PC-9 (cell line): ENCODE measurements at regions not wholly inside any gene's neighbourhood (a gene's known extent, or its start where the extent isn't known, plus 50 kb on each side); places are given as distances from the start of the nearest gene placed in this dataset.

Source experiments
- EZH2 ChIP-seq: fragments of 200-600 bp; sonication (generic); IDR thresholded peaks from 2 replicates; pipeline ENCODE4 v1.8.0; 2017; ENCODE audit warnings: antibody characterized with exemption, low read depth
- TF ChIP-seq, protein P1 (sequence below): fragments of 200-600 bp; sonication (generic); conservative IDR thresholded peaks from 2 replicates; pipeline ENCODE4 v1.6.1; 2017; ENCODE audit warnings: mixed run types, antibody characterized with exemption, mild to moderate bottlenecking, moderate library complexity

DNA sequence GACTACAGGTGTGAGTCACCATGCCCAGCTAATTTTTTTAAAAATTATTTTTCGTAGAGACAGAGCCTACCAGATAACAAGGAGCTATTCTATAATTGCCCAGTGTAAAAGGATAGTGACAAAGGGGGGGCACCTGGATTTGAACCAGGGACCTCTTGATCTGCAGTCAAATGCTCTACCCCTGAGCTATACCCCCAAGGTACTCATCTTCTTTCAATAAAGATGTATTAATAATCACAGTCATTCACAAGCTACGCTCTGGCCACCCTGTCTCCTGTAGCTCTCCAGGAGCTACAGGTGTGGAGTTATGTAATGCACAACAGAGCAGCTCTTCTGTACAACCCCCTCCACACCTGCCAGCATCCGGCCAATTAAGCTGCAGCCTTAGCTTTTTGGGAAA, 83.5 kb downstream of the ZNF777 start:
- TF ChIP-seq, protein P1, sequence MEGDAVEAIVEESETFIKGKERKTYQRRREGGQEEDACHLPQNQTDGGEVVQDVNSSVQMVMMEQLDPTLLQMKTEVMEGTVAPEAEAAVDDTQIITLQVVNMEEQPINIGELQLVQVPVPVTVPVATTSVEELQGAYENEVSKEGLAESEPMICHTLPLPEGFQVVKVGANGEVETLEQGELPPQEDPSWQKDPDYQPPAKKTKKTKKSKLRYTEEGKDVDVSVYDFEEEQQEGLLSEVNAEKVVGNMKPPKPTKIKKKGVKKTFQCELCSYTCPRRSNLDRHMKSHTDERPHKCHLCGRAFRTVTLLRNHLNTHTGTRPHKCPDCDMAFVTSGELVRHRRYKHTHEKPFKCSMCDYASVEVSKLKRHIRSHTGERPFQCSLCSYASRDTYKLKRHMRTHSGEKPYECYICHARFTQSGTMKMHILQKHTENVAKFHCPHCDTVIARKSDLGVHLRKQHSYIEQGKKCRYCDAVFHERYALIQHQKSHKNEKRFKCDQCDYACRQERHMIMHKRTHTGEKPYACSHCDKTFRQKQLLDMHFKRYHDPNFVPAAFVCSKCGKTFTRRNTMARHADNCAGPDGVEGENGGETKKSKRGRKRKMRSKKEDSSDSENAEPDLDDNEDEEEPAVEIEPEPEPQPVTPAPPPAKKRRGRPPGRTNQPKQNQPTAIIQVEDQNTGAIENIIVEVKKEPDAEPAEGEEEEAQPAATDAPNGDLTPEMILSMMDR = no peak
- no peak for TF ChIP-seq EZH2
